Vagina (tissue), 2 donors: ENCODE measurements at regions not wholly inside any gene's neighbourhood (a gene's known extent, or its start where the extent isn't known, plus 50 kb on each side); places are given as distances from the start of the nearest gene placed in this dataset.
A peak's percentile ranks its signal among the peaks of the same experiment; 100 is the strongest.

Experiments used
- DNase-seq, 2 donors: peaks; one replicate each; pipeline ENCODE4 v3.0.0-alpha.2; 2017; ENCODE audit errors: extremely low spot score in 2 of 2
- H3K27ac ChIP-seq: fragments of 200-600 bp; sonication (generic); one replicate; pipeline ENCODE4 v1.5.1; 2019
- H3K27me3 ChIP-seq: fragments of 200-600 bp; sonication (generic); one replicate; pipeline ENCODE4 v1.5.1; 2019
- H3K36me3 ChIP-seq, 2 donors: fragments of 200-600 bp; sonication (generic); one replicate each; pipeline ENCODE4 v1.5.1; 2017 to 2019
- H3K4me1 ChIP-seq: fragments of 200-600 bp; sonication (generic); one replicate; pipeline ENCODE4 v1.5.1; 2019
- H3K4me3 ChIP-seq, 2 donors: fragments of 200-600 bp; sonication (generic); 1 replicate in 1 of 2; 2 replicates in 1 of 2; pipeline ENCODE4 v1.5.1; 2016 to 2019
- H3K9me3 ChIP-seq: fragments of 200-600 bp; sonication (generic); one replicate; pipeline ENCODE4 v1.5.1; 2019
- CTCF ChIP-seq, 3 experiments: fragments of 450-650 bp in 2 of 3; fragments of 200-600 bp in 1 of 3; sonication (generic) in 1 of 3; IDR thresholded peaks; one replicate each; pipeline ENCODE4 v1.5.1; 2017 to 2019; ENCODE audit warnings: antibody characterized with exemption in 3 of 3, mild to moderate bottlenecking in 2 of 3, moderate library complexity in 2 of 3
- POLR2A ChIP-seq, 2 donors: fragments of 450-650 bp; IDR thresholded peaks; one replicate each; pipeline ENCODE4 v1.6.1; 2017; ENCODE audit warnings: antibody characterized with exemption in 2 of 2, mild to moderate bottlenecking in 2 of 2, moderate library complexity in 2 of 2
- POLR2AphosphoS5 ChIP-seq, 2 donors: sonication (generic); formaldehyde crosslinking; IDR thresholded peaks; one replicate each; pipeline ENCODE4 v1.9.0; 2017; ENCODE audit warnings: antibody characterized with exemption in 2 of 2, mild to moderate bottlenecking in 2 of 2, low read depth in 1 of 2; ENCODE audit not compliant: insufficient read depth in 1 of 2
- intact Hi-C: fragments of 100-400 bp; cut with DNase I; formaldehyde crosslinking; loops from one replicate; pipeline ENCODE4 v1.15.1; 2023

GRCh38 chr16:54648575-54648974, 282.1 kb upstream of the IRX5 start:
- no peak overlapping the region for H3K27ac ChIP-seq
- intact Hi-C loops: no loop called here
- TF ChIP-seq CTCF (IDR thresholded peaks at IDR 0.05) (no peak), POLR2AphosphoS5 (IDR thresholded peaks at IDR 0.05; ENCODE audit: insufficient read depth in 1 of 2, low read depth in 1 of 2) (no peak), POLR2A (IDR thresholded peaks at IDR 0.05) (no peak)

GRCh38 chr16:54647725-54648221, 282.9 kb upstream of the IRX5 start:
- Histone ChIP-seq H3K4me3 (no peak overlapping the region), H3K27ac (no peak overlapping the region), H3K27me3 (no peaks in the 10 kb centered on the region), H3K4me1 (peaks cover 21% of the 10 kb centered on the region), H3K36me3 (no peaks in the 10 kb centered on the region), H3K9me3 (no peaks in the 10 kb centered on the region)
- no peak for DNase-seq
- TF ChIP-seq POLR2AphosphoS5 (IDR thresholded peaks at IDR 0.05; ENCODE audit: insufficient read depth in 1 of 2, low read depth in 1 of 2) (no peak), POLR2A (IDR thresholded peaks at IDR 0.05) (no peak), CTCF (IDR thresholded peaks at IDR 0.05) (no peak)
- intact Hi-C loops: no loop called here

More at GRCh38 chr16:54648575-54648974, 282.1 kb upstream of the IRX5 start:
- Histone ChIP-seq H3K27me3 (no peaks in the 10 kb centered on the region), H3K9me3 (no peaks in the 10 kb centered on the region), H3K36me3 (no peaks in the 10 kb centered on the region), H3K4me3 (no peak overlapping the region), H3K4me1 (peaks cover 21% of the 10 kb centered on the region)
- no peak for DNase-seq

GRCh38 chr16:54647216-54647615, 283.4 kb upstream of the IRX5 start:
- DNase-seq: no peak
- intact Hi-C loops: no loop called here
- Histone ChIP-seq H3K36me3 (no peaks in the 10 kb centered on the region), H3K27ac (no peak overlapping the region), H3K4me1 (peaks cover 21% of the 10 kb centered on the region), H3K9me3 (no peaks in the 10 kb centered on the region), H3K4me3 (no peak overlapping the region), H3K27me3 (no peaks in the 10 kb centered on the region)
- TF ChIP-seq CTCF (IDR thresholded peaks at IDR 0.05) (no peak), POLR2AphosphoS5 (IDR thresholded peaks at IDR 0.05; ENCODE audit: insufficient read depth in 1 of 2, low read depth in 1 of 2) (peak in 1 of 2 donors; percentile 15)

GRCh38 chr16:54645345-54645744, 285.3 kb upstream of the IRX5 start:
- Histone ChIP-seq H3K27me3 (no peaks in the 10 kb centered on the region), H3K9me3 (no peaks in the 10 kb centered on the region), H3K4me3 (no peak overlapping the region), H3K27ac (no peak overlapping the region), H3K36me3 (no peaks in the 10 kb centered on the region), H3K4me1 (peaks cover 21% of the 10 kb centered on the region)
- no peak for DNase-seq
- intact Hi-C loops: no loop called here
- TF ChIP-seq CTCF (IDR thresholded peaks at IDR 0.05) (no peak), POLR2A (IDR thresholded peaks at IDR 0.05) (no peak), POLR2AphosphoS5 (IDR thresholded peaks at IDR 0.05; ENCODE audit: insufficient read depth in 1 of 2, low read depth in 1 of 2) (no peak)

- no peaks in the 10 kb centered on the region for H3K27me3 ChIP-seq
- H3K36me3 ChIP-seq: no peaks in the 10 kb centered on the region
- no peaks in the 10 kb centered on the region for H3K9me3 ChIP-seq
- no peak overlapping the region for H3K4me3 ChIP-seq
- no peak for TF ChIP-seq CTCF (IDR thresholded peaks at IDR 0.05)
- TF ChIP-seq POLR2A (IDR thresholded peaks at IDR 0.05): no peak
- no peak for TF ChIP-seq POLR2AphosphoS5 (IDR thresholded peaks at IDR 0.05; ENCODE audit: insufficient read depth in 1 of 2, low read depth in 1 of 2)
- H3K27ac ChIP-seq: no peak overlapping the region
- DNase-seq: no peak
- H3K4me1 ChIP-seq: no peaks in the 10 kb centered on the region
- intact Hi-C loops: no loop called here
These were observed 294.4 kb upstream of the IRX5 start for GRCh38 chr16:54636221-54636793.
